Pancreas (tissue), 10 donors: ENCODE measurements at regions not wholly inside any gene's neighbourhood (a gene's known extent, or its start where the extent isn't known, plus 50 kb on each side); places are given as distances from the start of the nearest gene placed in this dataset.

Experiments
- ATAC-seq, 4 donors: fragments of 200-7000 bp; cut with Tn5 transposase; one replicate each; pipeline versions ENCODE4 v1.8.0 to v1.9.1; 2020; ENCODE audit warnings: mild to moderate bottlenecking in 4 of 4, moderate library complexity in 4 of 4
- DNase-seq, 6 donors: peaks; one replicate each; pipeline ENCODE4 v3.0.0-alpha.2; 2020
- FAIRE-seq: peaks from 2 replicates; lab custom pipeline; 2012; peaks lifted over from hg19 to GRCh38; lab: Jason Lieb, UNC
- H3K27ac ChIP-seq, 4 donors: fragments of 200-600 bp; sonication (generic); 1 replicate in 3 of 4; 2 replicates in 1 of 4; pipeline versions ENCODE4 v1.5.0 to v1.8.0; 2020
- H3K27me3 ChIP-seq, 4 donors: fragments of 200-600 bp; one replicate each; pipeline ENCODE4 v1.8.0; 2021
- H3K36me3 ChIP-seq, 3 donors: fragments of 200-600 bp; sonication (generic) in 1 of 3; one replicate each; pipeline versions ENCODE4 v1.5.0 to v1.8.0; 2020 to 2021
- H3K4me1 ChIP-seq, 3 donors: fragments of 200-600 bp; one replicate each; pipeline ENCODE4 v1.8.0; 2021
- H3K4me3 ChIP-seq, 4 donors: fragments of 200-600 bp; sonication (generic) in 2 of 4; one replicate each; pipeline versions ENCODE4 v1.5.0 to v1.8.0; 2020 to 2021
- H3K9me3 ChIP-seq, 4 donors: fragments of 200-600 bp; one replicate each; pipeline ENCODE4 v1.8.0; 2021
- CTCF ChIP-seq, 4 donors: fragments of 200-600 bp; sonication (generic) in 3 of 4; IDR thresholded peaks; one replicate each; pipeline versions ENCODE4 v1.5.0 to v1.8.0; 2021; ENCODE audit warnings: antibody characterized with exemption in 4 of 4
- WGBS, 2 donors: extraction: QIAGEN DNeasy Blood & Tissue Kit; methylation state at CpG; one replicate each; pipeline ENCODE4 v1.1.7; 2013; 5-methylcytosine and 5-hydroxymethylcytosine counted together
- intact Hi-C, 3 donors: fragments of 100-400 bp; cut with DNase I; formaldehyde crosslinking; loops; one replicate each; pipeline versions ENCODE4 v1.11.1 to v1.14.2; 2022
- donor health status: healthy with polysubstance abuse.
- donor health status: DM: no; HTN: no; CAD: no; lungs with moderate emphysema.
- donor health status: DM: no; HTN: no; CAD: no.
- donor health status: control.
- donor health status: control.
- donor health status: Bipolar disorder and iron deficiency.
- donor health status: DM: yes; HTN: yes; CAD: no.
- donor health status: DM: no; HTN: no; CAD: no.
- donor health status: DM: no; HTN: no; CAD: no.
- donor health status: DM: yes; HTN: yes; CAD: no.

- no peak for DNase-seq
- no peak for ATAC-seq
- FAIRE-seq = no peak
Observed at GRCh38 chr20:11080781-11081377, 407.1 kb upstream of the JAG1 start.

GRCh38 chr20:11083841-11084240 is 410.0 kb upstream of the JAG1 start:
- H3K9me3 ChIP-seq = no peaks in the 10 kb centered on the region
- H3K36me3 ChIP-seq = no peaks in the 10 kb centered on the region
- FAIRE-seq (no peak), ATAC-seq (no peak), DNase-seq (no peak)
- TF ChIP-seq CTCF (IDR thresholded peaks at IDR 0.05) = no peak
- no peaks in the 10 kb centered on the region for H3K4me1 ChIP-seq
- no peak overlapping the region for H3K4me3 ChIP-seq
- intact Hi-C loops = no loop called here
- WGBS, 2 donors = 85 to 90% methylated on average over 2 of the region's 2 CpGs
- no peak overlapping the region for H3K27ac ChIP-seq
- no peaks in the 10 kb centered on the region for H3K27me3 ChIP-seq

More at GRCh38 chr20:11080781-11081377, 407.1 kb upstream of the JAG1 start:
- TF ChIP-seq CTCF (IDR thresholded peaks at IDR 0.05) = no peak
- intact Hi-C loops = no loop called here
- H3K4me1 ChIP-seq = no peaks in the 10 kb centered on the region
- no peaks in the 10 kb centered on the region for H3K9me3 ChIP-seq
- WGBS, 2 donors = 83% methylated on average over 8 of the region's 8 CpGs
- H3K27me3 ChIP-seq = no peaks in the 10 kb centered on the region
- H3K4me3 ChIP-seq = no peak overlapping the region
- no peaks in the 10 kb centered on the region for H3K36me3 ChIP-seq
- H3K27ac ChIP-seq = no peak overlapping the region

GRCh38 chr20:11084508-11084907 is 410.7 kb upstream of the JAG1 start:
- no peaks in the 10 kb centered on the region for H3K36me3 ChIP-seq
- DNase-seq (no peak), FAIRE-seq (no peak), ATAC-seq (no peak)
- H3K4me1 ChIP-seq = no peaks in the 10 kb centered on the region
- TF ChIP-seq CTCF (IDR thresholded peaks at IDR 0.05) = no peak
- no peak overlapping the region for H3K27ac ChIP-seq
- intact Hi-C loops = no loop called here
- no peak overlapping the region for H3K4me3 ChIP-seq
- H3K9me3 ChIP-seq = no peaks in the 10 kb centered on the region
- no peaks in the 10 kb centered on the region for H3K27me3 ChIP-seq

- no peaks in the 10 kb centered on the region for H3K4me1 ChIP-seq
- no peaks in the 10 kb centered on the region for H3K27me3 ChIP-seq
- H3K27ac ChIP-seq = no peak overlapping the region
- H3K36me3 ChIP-seq = no peaks in the 10 kb centered on the region
- H3K9me3 ChIP-seq = no peaks in the 10 kb centered on the region
- H3K4me3 ChIP-seq = no peak overlapping the region
- no peak for FAIRE-seq
- 74 to 81% methylated on average over 5 of the region's 5 CpGs for WGBS, 2 donors
- DNase-seq = no peak
- no peak for TF ChIP-seq CTCF (IDR thresholded peaks at IDR 0.05)
- intact Hi-C loops = no loop called here
- ATAC-seq = no peak
Observed at GRCh38 chr20:11086970-11087369, 413.2 kb upstream of the JAG1 start.

GRCh38 chr20:11090751-11091150 is 417.0 kb upstream of the JAG1 start:
- Histone ChIP-seq H3K4me1 (no peaks in the 10 kb centered on the region), H3K27me3 (no peaks in the 10 kb centered on the region), H3K36me3 (no peaks in the 10 kb centered on the region), H3K9me3 (no peaks in the 10 kb centered on the region), H3K27ac (no peak overlapping the region), H3K4me3 (no peak overlapping the region)
- DNase-seq (no peak), ATAC-seq (no peak), FAIRE-seq (no peak)
- no peak for TF ChIP-seq CTCF (IDR thresholded peaks at IDR 0.05)
- intact Hi-C loops = no loop called here
- WGBS, 2 donors = 73 to 88% methylated on average over 1 of the region's 1 CpG
